GM12892 (cell line): ENCODE measurements at regions not wholly inside any gene's neighbourhood (a gene's known extent, or its start where the extent isn't known, plus 50 kb on each side); places are given as distances from the start of the nearest gene placed in this dataset.

Source experiments
- POLR2A ChIP-seq: IDR thresholded peaks from 2 replicates; pipeline ENCODE4 v1.6.1; 2011; ENCODE audit warnings: low read depth, low read length, control low read depth
- POLR2AphosphoS5 ChIP-seq: IDR thresholded peaks from 2 replicates; pipeline ENCODE4 v1.6.1; 2011; ENCODE audit warnings: low read depth, low read length, control low read depth

DNA sequence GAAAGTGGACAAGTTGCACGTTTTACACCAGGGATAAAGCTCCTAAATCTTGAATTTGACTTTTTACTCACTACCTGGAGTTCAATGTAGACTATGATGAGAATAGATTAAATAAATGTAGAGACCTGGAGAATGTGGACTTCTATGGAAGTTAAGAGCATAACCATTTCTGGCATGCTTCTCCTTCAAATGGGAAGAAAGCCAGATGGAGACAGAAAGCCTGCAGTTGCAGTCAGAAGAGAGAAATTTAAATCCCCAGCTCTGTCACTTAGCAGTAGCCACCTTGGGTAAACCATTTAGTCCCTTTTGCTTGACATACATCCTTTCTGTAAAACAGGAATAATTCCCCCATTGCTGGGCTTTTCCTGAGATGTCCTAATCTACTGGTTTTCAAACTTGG, 355.3 kb upstream of the AUTS2 start:
- TF ChIP-seq POLR2A (no peak), POLR2AphosphoS5 (no peak)
